GM13977 (cell line): ENCODE measurements at regions not wholly inside any gene's neighbourhood (a gene's known extent, or its start where the extent isn't known, plus 50 kb on each side); places are given as distances from the start of the nearest gene placed in this dataset.
A peak's percentile ranks its signal among the peaks of the same experiment; 100 is the strongest.

Experiments
- DNase-seq: peaks from one replicate; pipeline ENCODE4 v3.0.0; 2012; ENCODE audit warnings: low spot score
- CTCF ChIP-seq: IDR thresholded peaks from 2 replicates; pipeline ENCODE4 v1.5.1; 2012; ENCODE audit warnings: mild to moderate bottlenecking, control low read depth; ENCODE audit not compliant: insufficient read depth; ENCODE audit errors: extremely low read depth, missing control alignments
- in situ Hi-C: fragments of 300-500 bp; cut with MboI; formaldehyde crosslinking; loops from one replicate; pipeline ENCODE4 v1.12.0; 2022; ENCODE audit warnings: low sequenced_read_pairs, low pct_unique_long_range_greater_than_20kb, mixed read lengths, inconsistent platforms; ENCODE audit not compliant: unreplicated experiment

- DNase-seq: no peak
- TF ChIP-seq CTCF: no peak
- in situ Hi-C loops: no loop called here
Observed at GRCh38 chrX:102837847-102838246, 99.2 kb upstream of the RAB40AL start.

GRCh38 chrX:102840871-102841705, 96.0 kb upstream of the RAB40AL start:
- in situ Hi-C loops: no loop called here
- DNase-seq: no peak
- peak; percentile 17 for TF ChIP-seq CTCF

- no peak for TF ChIP-seq CTCF
- no peak for DNase-seq
- in situ Hi-C loops: no loop called here
Observed at GRCh38 chrX:102841706-102842003, 95.4 kb upstream of the RAB40AL start.

GRCh38 chrX:102845020-102845419, 92.1 kb upstream of the RAB40AL start:
- no peak for DNase-seq
- TF ChIP-seq CTCF: no peak
- in situ Hi-C loops: no loop called here

GRCh38 chrX:102846544-102847236, 90.4 kb upstream of the RAB40AL start:
- no peak for TF ChIP-seq CTCF
- no peak for DNase-seq
- in situ Hi-C loops: no loop called here

GRCh38 chrX:102847362-102847761, 89.7 kb upstream of the RAB40AL start:
- in situ Hi-C loops: no loop called here
- no peak for DNase-seq
- no peak for TF ChIP-seq CTCF
